HL-60 (cell line): ENCODE measurements at regions not wholly inside any gene's neighbourhood (a gene's known extent, or its start where the extent isn't known, plus 50 kb on each side); places are given as distances from the start of the nearest gene placed in this dataset.

Source experiments
- DNase-seq, 2 experiments: peaks; one replicate each; pipeline ENCODE4 v3.0.0-alpha.2; 2010 to 2020; ENCODE audit warnings: low read depth in 1 of 2, low spot score in 1 of 2
- H3K27ac ChIP-seq: fragments of 250-450 bp; sonication (Bioruptor Pico); replicated peaks from 2 replicates; pipeline ENCODE4 v1.5.1; 2020; ENCODE audit warnings: mild to moderate bottlenecking, moderate library complexity
- H3K27me3 ChIP-seq: fragments of 250-450 bp; sonication (Bioruptor Pico); 2 replicates; pipeline ENCODE4 v1.5.1; 2021; ENCODE audit warnings: mild to moderate bottlenecking, moderate library complexity; ENCODE audit not compliant: insufficient read depth, poor library complexity, severe bottlenecking
- H3K4me3 ChIP-seq: replicated peaks from 2 replicates; pipeline ENCODE4 v1.5.1; 2011; ENCODE audit warnings: mild to moderate bottlenecking, control low read depth, low read length; ENCODE audit not compliant: insufficient read depth
- GABPA ChIP-seq: IDR thresholded peaks from 2 replicates; pipeline ENCODE4 v1.6.1; 2012; ENCODE audit warnings: low read depth
- POLR2AphosphoS5 ChIP-seq: IDR thresholded peaks from 2 replicates; pipeline ENCODE4 v1.6.1; 2012; ENCODE audit warnings: low read depth
- SPI1 ChIP-seq: IDR thresholded peaks from 2 replicates; pipeline ENCODE4 v1.6.1; 2012; ENCODE audit warnings: low read depth, mild to moderate bottlenecking, borderline replicate concordance
- TF ChIP-seq, protein P1 (sequence below): IDR thresholded peaks from 2 replicates; pipeline ENCODE4 v1.6.1; 2012; ENCODE audit warnings: low read depth; ENCODE audit not compliant: insufficient replicate concordance
- TF ChIP-seq, protein P2 (sequence below): IDR thresholded peaks from one replicate; pipeline ENCODE4 v1.5.1; 2011; ENCODE audit warnings: low read length, control low read depth, inconsistent platforms; ENCODE audit not compliant: insufficient read depth

DNA sequence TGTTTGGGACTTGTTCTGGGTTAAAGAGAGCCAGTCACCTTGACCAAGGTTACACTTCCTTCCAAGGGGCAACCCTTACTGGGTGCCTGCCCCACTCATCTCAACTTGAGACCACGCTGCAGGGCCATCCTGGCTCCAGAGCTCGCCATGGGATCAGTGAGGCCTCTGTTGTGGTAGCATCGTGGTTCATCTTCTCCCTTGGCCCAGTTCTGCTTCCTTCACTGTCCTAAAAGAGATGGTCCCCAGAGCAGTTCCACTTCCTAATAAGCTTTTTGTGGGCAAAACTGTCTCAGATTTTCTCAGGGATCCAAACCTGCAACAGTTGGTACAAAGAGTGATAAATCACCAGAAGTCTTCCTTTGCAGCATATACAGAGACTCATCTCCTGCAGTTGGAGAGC lies 165.9 kb upstream of the TMEM260 start:
- no peak overlapping the region for H3K4me3 ChIP-seq
- no peaks in the 10 kb centered on the region for H3K27me3 ChIP-seq
- DNase-seq = no peak
- TF ChIP-seq, protein P1, sequence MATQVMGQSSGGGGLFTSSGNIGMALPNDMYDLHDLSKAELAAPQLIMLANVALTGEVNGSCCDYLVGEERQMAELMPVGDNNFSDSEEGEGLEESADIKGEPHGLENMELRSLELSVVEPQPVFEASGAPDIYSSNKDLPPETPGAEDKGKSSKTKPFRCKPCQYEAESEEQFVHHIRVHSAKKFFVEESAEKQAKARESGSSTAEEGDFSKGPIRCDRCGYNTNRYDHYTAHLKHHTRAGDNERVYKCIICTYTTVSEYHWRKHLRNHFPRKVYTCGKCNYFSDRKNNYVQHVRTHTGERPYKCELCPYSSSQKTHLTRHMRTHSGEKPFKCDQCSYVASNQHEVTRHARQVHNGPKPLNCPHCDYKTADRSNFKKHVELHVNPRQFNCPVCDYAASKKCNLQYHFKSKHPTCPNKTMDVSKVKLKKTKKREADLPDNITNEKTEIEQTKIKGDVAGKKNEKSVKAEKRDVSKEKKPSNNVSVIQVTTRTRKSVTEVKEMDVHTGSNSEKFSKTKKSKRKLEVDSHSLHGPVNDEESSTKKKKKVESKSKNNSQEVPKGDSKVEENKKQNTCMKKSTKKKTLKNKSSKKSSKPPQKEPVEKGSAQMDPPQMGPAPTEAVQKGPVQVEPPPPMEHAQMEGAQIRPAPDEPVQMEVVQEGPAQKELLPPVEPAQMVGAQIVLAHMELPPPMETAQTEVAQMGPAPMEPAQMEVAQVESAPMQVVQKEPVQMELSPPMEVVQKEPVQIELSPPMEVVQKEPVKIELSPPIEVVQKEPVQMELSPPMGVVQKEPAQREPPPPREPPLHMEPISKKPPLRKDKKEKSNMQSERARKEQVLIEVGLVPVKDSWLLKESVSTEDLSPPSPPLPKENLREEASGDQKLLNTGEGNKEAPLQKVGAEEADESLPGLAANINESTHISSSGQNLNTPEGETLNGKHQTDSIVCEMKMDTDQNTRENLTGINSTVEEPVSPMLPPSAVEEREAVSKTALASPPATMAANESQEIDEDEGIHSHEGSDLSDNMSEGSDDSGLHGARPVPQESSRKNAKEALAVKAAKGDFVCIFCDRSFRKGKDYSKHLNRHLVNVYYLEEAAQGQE = no peak
- TF ChIP-seq, protein P2, sequence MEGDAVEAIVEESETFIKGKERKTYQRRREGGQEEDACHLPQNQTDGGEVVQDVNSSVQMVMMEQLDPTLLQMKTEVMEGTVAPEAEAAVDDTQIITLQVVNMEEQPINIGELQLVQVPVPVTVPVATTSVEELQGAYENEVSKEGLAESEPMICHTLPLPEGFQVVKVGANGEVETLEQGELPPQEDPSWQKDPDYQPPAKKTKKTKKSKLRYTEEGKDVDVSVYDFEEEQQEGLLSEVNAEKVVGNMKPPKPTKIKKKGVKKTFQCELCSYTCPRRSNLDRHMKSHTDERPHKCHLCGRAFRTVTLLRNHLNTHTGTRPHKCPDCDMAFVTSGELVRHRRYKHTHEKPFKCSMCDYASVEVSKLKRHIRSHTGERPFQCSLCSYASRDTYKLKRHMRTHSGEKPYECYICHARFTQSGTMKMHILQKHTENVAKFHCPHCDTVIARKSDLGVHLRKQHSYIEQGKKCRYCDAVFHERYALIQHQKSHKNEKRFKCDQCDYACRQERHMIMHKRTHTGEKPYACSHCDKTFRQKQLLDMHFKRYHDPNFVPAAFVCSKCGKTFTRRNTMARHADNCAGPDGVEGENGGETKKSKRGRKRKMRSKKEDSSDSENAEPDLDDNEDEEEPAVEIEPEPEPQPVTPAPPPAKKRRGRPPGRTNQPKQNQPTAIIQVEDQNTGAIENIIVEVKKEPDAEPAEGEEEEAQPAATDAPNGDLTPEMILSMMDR = no peak
- TF ChIP-seq POLR2AphosphoS5 = no peak
- no peak for TF ChIP-seq SPI1
- no peak for TF ChIP-seq GABPA
- H3K27ac ChIP-seq = no peak overlapping the region

DNA sequence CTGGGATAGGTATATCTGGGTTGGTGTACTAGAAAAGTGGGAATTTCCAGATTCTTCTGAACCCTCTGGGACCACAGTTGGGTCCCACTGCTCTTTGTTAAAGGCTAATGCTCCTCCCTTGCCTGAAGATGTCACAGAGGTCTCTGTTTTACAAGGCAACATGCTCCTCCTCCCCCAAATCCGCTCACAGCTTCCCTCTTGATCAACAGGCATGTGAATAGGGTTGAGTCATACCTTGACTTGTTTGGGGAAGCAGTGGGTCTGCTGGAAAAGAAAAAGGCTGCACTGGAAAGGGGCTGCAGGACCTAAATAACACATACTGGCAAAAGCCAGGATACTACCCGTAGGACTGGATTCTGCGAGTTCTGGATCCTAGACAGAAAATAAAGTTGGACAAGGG lies 165.4 kb upstream of the TMEM260 start:
- DNase-seq = no peak
- H3K27me3 ChIP-seq = no peaks in the 10 kb centered on the region
- no peak overlapping the region for H3K4me3 ChIP-seq
- H3K27ac ChIP-seq = no peak overlapping the region
- TF ChIP-seq POLR2AphosphoS5 = no peak
- TF ChIP-seq SPI1 = no peak
- TF ChIP-seq, protein P2 = no peak
- TF ChIP-seq GABPA = no peak
- TF ChIP-seq, protein P1 = no peak

DNA sequence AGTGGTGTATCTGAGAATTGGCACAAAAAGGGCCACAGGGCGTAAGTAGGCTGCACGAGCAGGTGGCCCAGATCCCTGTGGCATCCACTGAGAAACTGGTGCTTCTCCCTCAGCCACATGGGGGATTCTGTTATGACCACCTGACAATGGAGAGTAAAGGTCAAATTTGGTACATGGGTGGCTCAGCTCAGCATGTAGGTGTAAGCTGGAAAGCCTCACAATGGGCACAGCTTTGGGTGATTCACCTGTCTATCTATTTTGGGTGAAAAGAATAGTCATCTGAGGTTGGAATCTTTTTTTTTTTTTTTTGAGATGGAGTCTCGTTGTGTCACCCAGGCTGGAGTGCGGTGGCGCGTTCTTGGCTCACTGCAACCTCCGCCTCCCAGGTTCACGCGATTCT lies 163.4 kb upstream of the TMEM260 start:
- DNase-seq = no peak
- Histone ChIP-seq H3K4me3 (no peak overlapping the region), H3K27me3 (no peaks in the 10 kb centered on the region), H3K27ac (no peak overlapping the region)
- TF ChIP-seq GABPA (no peak), POLR2AphosphoS5 (no peak), SPI1 (no peak)
- TF ChIP-seq, protein P1 = no peak
- TF ChIP-seq, protein P2 = no peak
